ENCODE measurements at regions not wholly inside any gene's neighbourhood (a gene's known extent, or its start where the extent isn't known, plus 50 kb on each side); places are given as distances from the start of the nearest gene placed in this dataset.

DNA sequence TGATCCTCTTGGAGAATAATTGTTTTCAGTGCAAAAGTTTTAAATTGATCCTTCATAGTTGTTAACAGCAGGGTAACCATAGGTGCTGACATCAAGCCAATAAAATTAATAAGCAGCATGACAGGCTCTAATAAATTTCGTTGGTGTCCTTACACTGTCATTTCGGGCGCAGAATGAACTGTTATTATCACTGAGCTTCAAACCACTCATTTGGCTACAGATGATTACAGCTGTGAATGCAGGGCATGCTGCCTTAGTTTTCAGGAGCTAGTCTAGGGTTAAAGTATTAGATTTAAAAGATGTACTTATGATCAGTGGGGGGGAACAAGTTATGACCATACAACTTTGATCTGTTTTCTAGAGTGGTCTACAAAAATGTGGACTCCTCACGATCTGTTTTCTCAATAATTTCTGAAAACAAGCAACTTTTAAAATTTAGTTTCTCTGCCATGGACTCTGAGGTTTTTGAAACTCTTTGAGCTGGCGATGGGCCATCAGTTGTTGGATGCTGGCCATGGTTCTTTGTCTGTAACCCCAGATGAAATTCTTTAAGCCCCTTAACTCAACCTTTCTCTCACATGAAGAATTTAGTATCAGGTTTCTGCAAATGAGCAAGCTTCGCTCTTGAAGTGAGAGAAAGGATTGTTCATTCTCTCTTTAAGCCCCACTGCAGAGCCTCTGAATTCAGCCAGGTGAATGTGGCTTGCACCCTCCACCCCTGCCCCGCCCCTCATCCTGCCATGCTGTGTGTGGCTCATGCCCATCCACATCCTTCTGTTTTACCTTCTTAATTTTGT, 99.1 kb upstream of the MTHFD1L start (continued):
- TF ChIP-seq, protein P1, sequence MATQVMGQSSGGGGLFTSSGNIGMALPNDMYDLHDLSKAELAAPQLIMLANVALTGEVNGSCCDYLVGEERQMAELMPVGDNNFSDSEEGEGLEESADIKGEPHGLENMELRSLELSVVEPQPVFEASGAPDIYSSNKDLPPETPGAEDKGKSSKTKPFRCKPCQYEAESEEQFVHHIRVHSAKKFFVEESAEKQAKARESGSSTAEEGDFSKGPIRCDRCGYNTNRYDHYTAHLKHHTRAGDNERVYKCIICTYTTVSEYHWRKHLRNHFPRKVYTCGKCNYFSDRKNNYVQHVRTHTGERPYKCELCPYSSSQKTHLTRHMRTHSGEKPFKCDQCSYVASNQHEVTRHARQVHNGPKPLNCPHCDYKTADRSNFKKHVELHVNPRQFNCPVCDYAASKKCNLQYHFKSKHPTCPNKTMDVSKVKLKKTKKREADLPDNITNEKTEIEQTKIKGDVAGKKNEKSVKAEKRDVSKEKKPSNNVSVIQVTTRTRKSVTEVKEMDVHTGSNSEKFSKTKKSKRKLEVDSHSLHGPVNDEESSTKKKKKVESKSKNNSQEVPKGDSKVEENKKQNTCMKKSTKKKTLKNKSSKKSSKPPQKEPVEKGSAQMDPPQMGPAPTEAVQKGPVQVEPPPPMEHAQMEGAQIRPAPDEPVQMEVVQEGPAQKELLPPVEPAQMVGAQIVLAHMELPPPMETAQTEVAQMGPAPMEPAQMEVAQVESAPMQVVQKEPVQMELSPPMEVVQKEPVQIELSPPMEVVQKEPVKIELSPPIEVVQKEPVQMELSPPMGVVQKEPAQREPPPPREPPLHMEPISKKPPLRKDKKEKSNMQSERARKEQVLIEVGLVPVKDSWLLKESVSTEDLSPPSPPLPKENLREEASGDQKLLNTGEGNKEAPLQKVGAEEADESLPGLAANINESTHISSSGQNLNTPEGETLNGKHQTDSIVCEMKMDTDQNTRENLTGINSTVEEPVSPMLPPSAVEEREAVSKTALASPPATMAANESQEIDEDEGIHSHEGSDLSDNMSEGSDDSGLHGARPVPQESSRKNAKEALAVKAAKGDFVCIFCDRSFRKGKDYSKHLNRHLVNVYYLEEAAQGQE (IDR thresholded peaks at IDR 0.05; ENCODE audit: unreplicated experiment), result no peak
- TF ChIP-seq, protein P2, sequence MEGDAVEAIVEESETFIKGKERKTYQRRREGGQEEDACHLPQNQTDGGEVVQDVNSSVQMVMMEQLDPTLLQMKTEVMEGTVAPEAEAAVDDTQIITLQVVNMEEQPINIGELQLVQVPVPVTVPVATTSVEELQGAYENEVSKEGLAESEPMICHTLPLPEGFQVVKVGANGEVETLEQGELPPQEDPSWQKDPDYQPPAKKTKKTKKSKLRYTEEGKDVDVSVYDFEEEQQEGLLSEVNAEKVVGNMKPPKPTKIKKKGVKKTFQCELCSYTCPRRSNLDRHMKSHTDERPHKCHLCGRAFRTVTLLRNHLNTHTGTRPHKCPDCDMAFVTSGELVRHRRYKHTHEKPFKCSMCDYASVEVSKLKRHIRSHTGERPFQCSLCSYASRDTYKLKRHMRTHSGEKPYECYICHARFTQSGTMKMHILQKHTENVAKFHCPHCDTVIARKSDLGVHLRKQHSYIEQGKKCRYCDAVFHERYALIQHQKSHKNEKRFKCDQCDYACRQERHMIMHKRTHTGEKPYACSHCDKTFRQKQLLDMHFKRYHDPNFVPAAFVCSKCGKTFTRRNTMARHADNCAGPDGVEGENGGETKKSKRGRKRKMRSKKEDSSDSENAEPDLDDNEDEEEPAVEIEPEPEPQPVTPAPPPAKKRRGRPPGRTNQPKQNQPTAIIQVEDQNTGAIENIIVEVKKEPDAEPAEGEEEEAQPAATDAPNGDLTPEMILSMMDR (conservative IDR thresholded peaks at IDR 0.05; ENCODE audit: low read depth in 2 of 2), result no peak
- TF ChIP-seq POLR2AphosphoS5 (IDR thresholded peaks at IDR 0.05; ENCODE audit: low read depth), result no peak
- no peak for TF ChIP-seq ZNF114 (CRISPR knock-in tag; IDR thresholded peaks at IDR 0.05)
- no peak for TF ChIP-seq EZH2 (IDR thresholded peaks at IDR 0.05; ENCODE audit: low read depth, unreplicated experiment)
- no peak for TF ChIP-seq JUNB (IDR thresholded peaks at IDR 0.05; ENCODE audit: unreplicated experiment)
- TF ChIP-seq CREB1 (CRISPR knock-in tag; IDR thresholded peaks at IDR 0.05; ENCODE audit: low read depth), result no peak
- TF ChIP-seq STAT1 (IDR thresholded peaks at IDR 0.05; ENCODE audit: unreplicated experiment), result no peak
- TF ChIP-seq, protein P3, sequence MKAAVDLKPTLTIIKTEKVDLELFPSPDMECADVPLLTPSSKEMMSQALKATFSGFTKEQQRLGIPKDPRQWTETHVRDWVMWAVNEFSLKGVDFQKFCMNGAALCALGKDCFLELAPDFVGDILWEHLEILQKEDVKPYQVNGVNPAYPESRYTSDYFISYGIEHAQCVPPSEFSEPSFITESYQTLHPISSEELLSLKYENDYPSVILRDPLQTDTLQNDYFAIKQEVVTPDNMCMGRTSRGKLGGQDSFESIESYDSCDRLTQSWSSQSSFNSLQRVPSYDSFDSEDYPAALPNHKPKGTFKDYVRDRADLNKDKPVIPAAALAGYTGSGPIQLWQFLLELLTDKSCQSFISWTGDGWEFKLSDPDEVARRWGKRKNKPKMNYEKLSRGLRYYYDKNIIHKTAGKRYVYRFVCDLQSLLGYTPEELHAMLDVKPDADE (IDR thresholded peaks at IDR 0.05), result no peak
- no peak for TF ChIP-seq EZH2phosphoT487 (IDR thresholded peaks at IDR 0.05; ENCODE audit: unreplicated experiment)
- TF ChIP-seq ZNF331 (CRISPR knock-in tag; IDR thresholded peaks at IDR 0.05; ENCODE audit: low read depth), result no peak
- no peak for TF ChIP-seq NANOG (IDR thresholded peaks at IDR 0.05; ENCODE audit: borderline replicate concordance)

DNA sequence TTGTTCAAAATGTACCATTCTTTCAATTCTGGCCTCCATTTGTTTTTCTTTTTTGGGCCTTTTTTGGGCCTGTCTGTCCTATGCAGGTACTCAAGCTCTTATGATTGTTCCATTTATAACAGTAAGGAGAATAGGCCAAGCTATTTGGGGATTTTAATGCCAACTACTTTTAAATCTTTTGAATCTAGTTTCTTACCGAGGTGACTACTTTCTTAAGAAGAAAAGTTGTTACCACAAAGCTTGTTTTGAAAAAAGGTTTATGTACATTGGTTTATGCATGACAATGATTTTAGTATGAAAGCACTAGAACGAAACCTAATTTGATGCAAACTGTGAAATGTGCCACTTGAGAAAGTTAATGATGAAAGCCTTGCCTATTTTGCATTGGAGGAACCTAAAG, 98.3 kb upstream of the MTHFD1L start:
- H3K36me3 ChIP-seq (ENCODE audit: insufficient read depth), result no peaks in the 10 kb centered on the region
- no peaks in the 10 kb centered on the region for H3K79me2 ChIP-seq (replicated peaks; ENCODE audit: insufficient read depth)
- peaks cover 2% of the 10 kb centered on the region for H3K27me3 Mint-ChIP-seq (ENCODE audit: insufficient read depth, low read depth, poor library complexity)
- H3K4me3 ChIP-seq, result no peak overlapping the region
- no peaks in the 10 kb centered on the region for H3F3A ChIP-seq (replicated peaks; ENCODE audit: low read depth)
- no peaks in the 10 kb centered on the region for H3K27me3 ChIP-seq (ENCODE audit: insufficient read depth)
- DNase-seq (ENCODE audit: low spot score), result no peak
- H3K27ac ChIP-seq (ENCODE audit: low read depth), result no peak overlapping the region
- no peak overlapping the region for H3K4me2 ChIP-seq
- no peak for ATAC-seq
- H3K27ac Mint-ChIP-seq, result no peak overlapping the region
- H3K36me3 Mint-ChIP-seq (ENCODE audit: low read depth), result no peaks in the 10 kb centered on the region
- no peak overlapping the region for H2AFZ ChIP-seq
- no peaks in the 10 kb centered on the region; the same call in 2 of the 3 replicates for H3K9me3 Mint-ChIP-seq
- peaks cover 25% of the 10 kb centered on the region for H3K4me1 ChIP-seq (ENCODE audit: insufficient read depth)
- H3K9me2 ChIP-seq (ENCODE audit: insufficient read depth), result no peaks in the 10 kb centered on the region
- no peak for TF ChIP-seq CREB1 (CRISPR knock-in tag; IDR thresholded peaks at IDR 0.05; ENCODE audit: low read depth)
- TF ChIP-seq ZNF114 (CRISPR knock-in tag; IDR thresholded peaks at IDR 0.05), result no peak
- TF ChIP-seq ZNF331 (CRISPR knock-in tag; IDR thresholded peaks at IDR 0.05; ENCODE audit: low read depth), result no peak
- no peak for TF ChIP-seq STAT1 (IDR thresholded peaks at IDR 0.05; ENCODE audit: unreplicated experiment)
- TF ChIP-seq POLR2AphosphoS5 (IDR thresholded peaks at IDR 0.05; ENCODE audit: low read depth), result no peak
- no peak for TF ChIP-seq NANOG (IDR thresholded peaks at IDR 0.05; ENCODE audit: borderline replicate concordance)
- no peak for TF ChIP-seq JUNB (IDR thresholded peaks at IDR 0.05; ENCODE audit: unreplicated experiment)
- TF ChIP-seq, protein P2 (conservative IDR thresholded peaks at IDR 0.05; ENCODE audit: low read depth in 2 of 2), result no peak
- peaks cover 27% of the 10 kb centered on the region for H3K4me1 Mint-ChIP-seq
- H4K20me1 ChIP-seq (replicated peaks; ENCODE audit: insufficient read depth), result no peaks in the 10 kb centered on the region
- H3K4me3 Mint-ChIP-seq, result no peak overlapping the region
